LNCaP clone FGC (cell line): ENCODE measurements at regions not wholly inside any gene's neighbourhood (a gene's known extent, or its start where the extent isn't known, plus 50 kb on each side); places are given as distances from the start of the nearest gene placed in this dataset.

Experiments used
- DNase-seq: peaks from one replicate; pipeline ENCODE4 v3.0.0-alpha.2; 2011; ENCODE audit warnings: low read depth
- H3K4me3 ChIP-seq: 2 replicates; pipeline ENCODE4 v1.5.1; 2011; ENCODE audit warnings: mild to moderate bottlenecking, low read depth, low read length, control low read depth
- TF ChIP-seq, protein P1 (sequence below): IDR thresholded peaks from 2 replicates; pipeline ENCODE4 v1.5.1; 2012; ENCODE audit warnings: mild to moderate bottlenecking; ENCODE audit not compliant: control insufficient read depth, insufficient read depth; ENCODE audit errors: extremely low read depth

DNA sequence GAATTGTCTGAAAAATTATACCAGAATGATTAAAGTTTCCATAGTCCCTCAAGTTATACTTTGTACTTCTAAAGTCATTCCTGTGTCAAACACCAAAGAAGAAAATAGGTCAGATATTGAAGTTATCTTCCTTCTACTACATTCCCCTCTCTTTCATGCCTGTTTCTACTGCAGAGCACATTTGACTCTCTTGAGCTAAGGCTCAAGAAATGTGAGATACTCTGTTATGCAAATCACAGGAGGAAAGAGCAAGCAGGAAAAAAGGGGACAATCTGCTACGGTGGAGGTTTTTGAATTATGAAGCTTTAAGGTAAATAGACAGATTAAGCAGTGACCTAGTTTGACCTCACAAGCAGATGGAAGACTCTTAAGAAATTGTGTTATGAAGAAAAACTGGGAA lies 198.9 kb upstream of the LDB2 start:
- H3K4me3 ChIP-seq, result no peak overlapping the region
- DNase-seq, result no peak
- TF ChIP-seq, protein P1, sequence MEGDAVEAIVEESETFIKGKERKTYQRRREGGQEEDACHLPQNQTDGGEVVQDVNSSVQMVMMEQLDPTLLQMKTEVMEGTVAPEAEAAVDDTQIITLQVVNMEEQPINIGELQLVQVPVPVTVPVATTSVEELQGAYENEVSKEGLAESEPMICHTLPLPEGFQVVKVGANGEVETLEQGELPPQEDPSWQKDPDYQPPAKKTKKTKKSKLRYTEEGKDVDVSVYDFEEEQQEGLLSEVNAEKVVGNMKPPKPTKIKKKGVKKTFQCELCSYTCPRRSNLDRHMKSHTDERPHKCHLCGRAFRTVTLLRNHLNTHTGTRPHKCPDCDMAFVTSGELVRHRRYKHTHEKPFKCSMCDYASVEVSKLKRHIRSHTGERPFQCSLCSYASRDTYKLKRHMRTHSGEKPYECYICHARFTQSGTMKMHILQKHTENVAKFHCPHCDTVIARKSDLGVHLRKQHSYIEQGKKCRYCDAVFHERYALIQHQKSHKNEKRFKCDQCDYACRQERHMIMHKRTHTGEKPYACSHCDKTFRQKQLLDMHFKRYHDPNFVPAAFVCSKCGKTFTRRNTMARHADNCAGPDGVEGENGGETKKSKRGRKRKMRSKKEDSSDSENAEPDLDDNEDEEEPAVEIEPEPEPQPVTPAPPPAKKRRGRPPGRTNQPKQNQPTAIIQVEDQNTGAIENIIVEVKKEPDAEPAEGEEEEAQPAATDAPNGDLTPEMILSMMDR, result no peak

DNA sequence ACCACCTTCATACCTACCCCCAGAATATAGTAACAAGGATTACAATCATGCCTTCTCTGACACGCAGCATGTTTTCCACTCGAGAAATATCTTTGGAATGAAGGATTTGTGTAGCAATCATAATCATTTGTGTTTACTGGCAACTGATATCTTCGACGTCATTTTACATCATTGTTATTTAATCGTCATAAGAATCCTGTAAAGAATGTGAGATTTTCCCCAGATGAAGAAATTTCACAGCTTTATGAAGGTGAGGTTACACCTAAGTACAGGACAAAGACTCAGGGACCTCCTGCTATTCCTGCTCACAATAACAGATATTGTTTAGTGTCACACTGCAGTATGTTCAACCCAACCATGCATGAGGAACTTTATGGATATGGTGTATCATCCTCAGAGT lies 198.2 kb upstream of the LDB2 start:
- TF ChIP-seq, protein P1, result no peak
- no peak overlapping the region for H3K4me3 ChIP-seq
- DNase-seq, result no peak

DNA sequence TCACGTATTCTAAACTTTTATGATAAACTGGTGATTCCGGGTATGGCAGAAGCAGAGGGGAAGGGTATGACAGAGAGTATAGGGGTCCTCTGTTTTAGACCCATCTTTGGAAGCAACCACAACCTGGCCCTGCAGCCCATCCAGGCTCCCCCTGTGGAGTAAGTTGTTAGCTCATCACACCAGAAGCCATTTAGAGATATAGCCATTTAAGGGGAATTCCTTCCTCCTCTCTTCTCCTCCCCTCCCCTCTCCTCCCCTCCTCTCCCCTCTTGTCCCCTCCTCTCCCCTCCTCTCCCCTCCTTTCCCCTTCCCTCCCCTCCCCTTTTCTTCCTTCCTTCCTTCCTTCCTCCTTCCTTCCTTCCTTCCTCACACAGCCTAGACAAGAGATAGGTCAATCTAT lies 197.3 kb upstream of the LDB2 start:
- H3K4me3 ChIP-seq, result no peak overlapping the region
- DNase-seq, result no peak
- TF ChIP-seq, protein P1, result no peak

DNA sequence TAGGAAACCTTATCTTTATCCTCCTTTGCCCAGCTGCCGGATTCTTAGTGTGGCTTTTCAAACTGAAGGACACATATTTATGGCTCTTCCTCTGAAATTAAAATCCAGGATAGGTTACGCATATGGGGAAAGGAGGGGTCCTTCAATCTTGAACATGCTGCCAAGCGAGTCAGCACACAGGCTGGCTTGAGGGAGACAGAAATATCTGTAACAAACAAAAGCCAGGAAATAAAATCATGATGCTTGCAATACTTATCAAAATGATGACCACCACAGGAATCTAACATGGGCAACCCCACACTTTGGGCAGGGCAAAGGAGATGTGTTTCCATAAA lies 196.4 kb upstream of the LDB2 start:
- H3K4me3 ChIP-seq, result no peak overlapping the region
- DNase-seq, result no peak
- TF ChIP-seq, protein P1, result no peak

DNA sequence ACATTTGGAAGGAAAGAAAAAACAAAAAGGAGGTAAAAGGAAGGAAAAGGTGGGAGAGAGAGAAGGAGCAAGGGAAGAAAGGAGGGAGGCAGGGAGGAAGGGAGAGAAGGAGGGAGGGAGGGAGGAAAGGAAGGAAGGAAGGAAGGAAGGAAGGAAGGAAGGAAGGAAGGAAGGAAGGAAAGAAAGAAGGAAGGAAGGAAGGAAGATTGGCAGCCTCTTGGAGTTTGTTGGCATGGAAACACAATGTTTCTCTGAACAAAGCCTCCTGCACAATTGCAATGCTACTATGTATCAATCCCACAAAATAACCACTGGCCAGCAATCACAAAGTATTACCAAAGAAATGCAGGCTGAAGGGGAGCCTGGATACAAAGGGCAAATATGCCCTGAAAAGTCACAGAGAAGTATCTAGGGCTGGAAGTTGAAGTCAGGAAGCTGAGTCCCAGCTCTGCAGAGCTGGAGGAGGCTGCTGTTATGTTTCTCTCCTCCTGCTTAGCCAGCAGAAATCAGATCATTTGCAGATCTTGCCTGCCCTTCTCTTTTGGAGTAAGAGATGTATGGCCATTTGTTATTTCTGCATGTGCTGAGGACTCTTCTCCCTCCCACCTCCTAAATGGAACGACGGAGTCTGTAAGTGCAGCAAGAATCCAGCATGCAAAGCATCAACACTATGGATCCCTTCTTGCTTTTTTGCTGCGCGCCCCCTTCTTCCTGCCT lies 195.9 kb upstream of the LDB2 start:
- no peak overlapping the region for H3K4me3 ChIP-seq
- DNase-seq, result no peak
- TF ChIP-seq, protein P1, result no peak

DNA sequence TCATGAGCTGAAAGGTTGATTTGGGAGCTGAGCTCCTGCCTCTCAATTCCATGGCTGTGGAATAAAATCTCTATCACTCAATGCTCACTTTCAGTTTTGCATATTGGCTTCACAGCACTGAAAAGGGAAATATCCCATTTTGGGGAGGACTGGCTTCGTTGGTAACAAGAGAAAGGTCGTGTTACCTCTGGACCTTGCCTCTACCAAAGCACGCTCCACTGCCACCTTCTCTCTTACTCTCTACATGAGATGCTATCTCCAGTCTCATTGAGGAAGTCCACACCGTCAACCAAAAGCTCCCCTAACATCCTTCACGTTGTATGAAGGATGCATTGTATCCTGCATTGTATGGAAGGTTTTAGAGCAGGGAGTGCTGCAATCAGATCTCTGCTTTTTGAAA lies 195.0 kb upstream of the LDB2 start:
- no peak overlapping the region for H3K4me3 ChIP-seq
- TF ChIP-seq, protein P1, result no peak

More for the DNA sequence above, 195.0 kb upstream of the LDB2 start:
- no peak for DNase-seq
